OCI-LY3 (cell line): ENCODE measurements at regions not wholly inside any gene's neighbourhood (a gene's known extent, or its start where the extent isn't known, plus 50 kb on each side); places are given as distances from the start of the nearest gene placed in this dataset.

ENCODE experiments used
- H2AFZ ChIP-seq: fragments of 200-600, 300-600 bp; shearing (Covaris generic); 2 replicates; pipeline ENCODE4 v1.6.0; 2014; ENCODE audit warnings: antibody characterized with exemption, low read depth, low read length
- H3K27ac ChIP-seq: fragments of 200-600, 300-600 bp; sonication (generic); 2 replicates; pipeline ENCODE4 v1.5.1; 2014; ENCODE audit warnings: mild to moderate bottlenecking, low read length, moderate library complexity, mixed read lengths
- H3K27me3 ChIP-seq: fragments of 200-600, 300-600 bp; sonication (generic); 2 replicates; pipeline ENCODE4 v1.6.1; 2014; ENCODE audit warnings: low read depth, low read length, mixed read lengths
- H3K36me3 ChIP-seq: fragments of 200-600, 300-600 bp; sonication (generic); replicated peaks from 2 replicates; pipeline ENCODE3; 2014; ENCODE audit warnings: low read depth, low read length, mixed read lengths
- H3K4me1 ChIP-seq: fragments of 300-600, 200-600 bp; sonication (generic); 2 replicates; pipeline ENCODE4 v1.6.1; 2014; ENCODE audit warnings: low read length, mixed read lengths
- H3K4me2 ChIP-seq: fragments of 200-600, 300-600 bp; sonication (generic); 2 replicates; pipeline ENCODE4 v1.6.1; 2014; ENCODE audit warnings: low read length, mixed read lengths
- H3K4me3 ChIP-seq: fragments of 300-600, 200-600 bp; sonication (generic); 2 replicates; pipeline ENCODE4 v1.5.1; 2014; ENCODE audit warnings: antibody characterized with exemption, mild to moderate bottlenecking, low read length, moderate library complexity
- H3K79me2 ChIP-seq: fragments of 300-600, 200-600 bp; shearing (Covaris generic); 2 replicates; pipeline ENCODE4 v1.6.1; 2014; ENCODE audit warnings: mild to moderate bottlenecking, low read length, mixed read lengths
- H3K9ac ChIP-seq: fragments of 300-600, 200-600 bp; shearing (Covaris generic); 2 replicates; pipeline ENCODE4 v1.6.0; 2014; ENCODE audit warnings: mild to moderate bottlenecking, low read length, moderate library complexity
- H3K9me3 ChIP-seq: fragments of 200-600, 300-600 bp; shearing (Covaris generic); 2 replicates; pipeline ENCODE4 v1.6.1; 2014; ENCODE audit warnings: low read length, mixed read lengths; ENCODE audit not compliant: insufficient read depth
- H4K20me1 ChIP-seq: fragments of 200-600, 300-600 bp; sonication (generic); 2 replicates; pipeline ENCODE4 v1.6.1; 2016; ENCODE audit warnings: low read length, mixed read lengths; ENCODE audit not compliant: insufficient read depth
- EZH2phosphoT487 ChIP-seq: fragments of 200-600 bp; shearing (Covaris generic); IDR thresholded peaks from 2 replicates; pipeline ENCODE4 v1.6.1; 2018; ENCODE audit warnings: antibody characterized with exemption, mixed run types, low read depth
- TF ChIP-seq, protein P1 (sequence below): fragments of 200-600, 300-600 bp; sonication (generic); IDR thresholded peaks from 2 replicates; pipeline ENCODE4 v1.5.1; 2014; ENCODE audit warnings: antibody characterized with exemption, low read length, low read depth

DNA sequence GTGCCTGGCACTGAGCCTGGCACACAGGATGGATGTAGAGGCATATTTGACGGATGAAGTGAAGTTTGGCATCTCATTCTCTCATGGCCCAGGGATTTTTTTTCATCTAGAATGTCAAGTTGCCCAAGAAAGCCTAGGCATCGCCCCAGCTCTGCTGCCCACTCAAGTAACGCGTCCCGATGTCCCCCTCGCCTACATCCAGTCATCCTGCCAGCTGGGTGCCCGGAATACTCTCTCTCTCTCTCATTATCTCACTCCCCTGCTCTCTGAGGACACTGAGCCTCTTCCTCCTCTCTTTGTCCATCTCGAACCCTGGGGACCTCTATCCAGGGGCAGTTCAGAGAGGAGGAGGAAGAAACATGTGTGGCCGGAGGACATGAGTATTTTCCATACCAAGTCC lies 142.3 kb upstream of the ZC3H12A start:
- no peaks in the 10 kb centered on the region for H3K79me2 ChIP-seq
- H3K4me2 ChIP-seq = no peak overlapping the region
- H3K36me3 ChIP-seq = no peaks in the 10 kb centered on the region
- no peaks in the 10 kb centered on the region for H3K4me1 ChIP-seq
- no peak overlapping the region for H3K4me3 ChIP-seq
- no peaks in the 10 kb centered on the region; the same call in 1 of the 2 replicates for H3K27me3 ChIP-seq
- TF ChIP-seq, protein P1, sequence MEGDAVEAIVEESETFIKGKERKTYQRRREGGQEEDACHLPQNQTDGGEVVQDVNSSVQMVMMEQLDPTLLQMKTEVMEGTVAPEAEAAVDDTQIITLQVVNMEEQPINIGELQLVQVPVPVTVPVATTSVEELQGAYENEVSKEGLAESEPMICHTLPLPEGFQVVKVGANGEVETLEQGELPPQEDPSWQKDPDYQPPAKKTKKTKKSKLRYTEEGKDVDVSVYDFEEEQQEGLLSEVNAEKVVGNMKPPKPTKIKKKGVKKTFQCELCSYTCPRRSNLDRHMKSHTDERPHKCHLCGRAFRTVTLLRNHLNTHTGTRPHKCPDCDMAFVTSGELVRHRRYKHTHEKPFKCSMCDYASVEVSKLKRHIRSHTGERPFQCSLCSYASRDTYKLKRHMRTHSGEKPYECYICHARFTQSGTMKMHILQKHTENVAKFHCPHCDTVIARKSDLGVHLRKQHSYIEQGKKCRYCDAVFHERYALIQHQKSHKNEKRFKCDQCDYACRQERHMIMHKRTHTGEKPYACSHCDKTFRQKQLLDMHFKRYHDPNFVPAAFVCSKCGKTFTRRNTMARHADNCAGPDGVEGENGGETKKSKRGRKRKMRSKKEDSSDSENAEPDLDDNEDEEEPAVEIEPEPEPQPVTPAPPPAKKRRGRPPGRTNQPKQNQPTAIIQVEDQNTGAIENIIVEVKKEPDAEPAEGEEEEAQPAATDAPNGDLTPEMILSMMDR = no peak
- no peak for TF ChIP-seq EZH2phosphoT487
- no peaks in the 10 kb centered on the region for H4K20me1 ChIP-seq
- H2AFZ ChIP-seq = no peak overlapping the region
- no peak overlapping the region for H3K27ac ChIP-seq
- no peaks in the 10 kb centered on the region for H3K9me3 ChIP-seq
- H3K9ac ChIP-seq = no peak overlapping the region

DNA sequence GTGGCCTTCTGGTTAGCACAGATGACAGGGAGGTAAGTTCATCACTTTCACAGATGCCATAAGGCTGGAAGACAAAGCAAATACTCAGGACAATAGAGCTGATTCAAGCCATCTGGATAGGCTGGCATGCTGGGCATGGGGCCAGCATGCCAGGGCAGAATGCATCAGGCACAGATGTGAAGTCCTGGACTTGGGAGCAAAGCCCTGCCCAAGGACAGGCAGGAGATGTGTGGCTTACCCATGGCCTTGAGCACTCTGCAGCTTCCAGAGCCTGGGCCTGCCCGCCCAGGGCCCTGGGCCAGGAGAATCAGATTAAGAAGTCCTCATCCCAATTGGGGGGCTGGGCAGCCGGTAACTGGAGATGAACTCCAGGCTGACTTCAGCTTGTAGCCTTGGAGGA lies 135.7 kb upstream of the ZC3H12A start:
- H3K27me3 ChIP-seq = 0 out of 2 replicates have a peak, but pooled peaks cover 7% of the 10 kb centered on the region
- no peak overlapping the region for H3K9ac ChIP-seq
- H3K27ac ChIP-seq = no peak overlapping the region

DNA sequence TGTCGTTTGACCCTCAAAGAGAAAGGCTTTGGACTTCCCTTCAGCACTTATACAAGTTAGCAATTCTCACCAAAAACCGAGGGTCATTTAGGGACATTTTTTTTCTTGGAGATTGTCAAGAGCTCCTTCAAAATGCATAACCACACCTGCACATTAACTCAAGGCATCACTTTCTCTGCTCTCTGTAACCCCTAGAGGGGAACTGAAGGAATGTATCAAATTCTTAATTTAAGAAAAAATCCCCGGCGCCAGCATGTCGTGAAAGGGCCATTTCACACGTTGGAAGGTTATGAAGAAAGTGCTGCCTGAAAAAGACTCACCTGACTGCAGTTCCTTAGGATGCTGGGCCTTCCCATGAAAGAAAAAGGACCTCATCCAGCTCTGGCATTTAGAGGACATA lies 131.6 kb upstream of the ZC3H12A start:
- no peak for TF ChIP-seq EZH2phosphoT487
- TF ChIP-seq, protein P1 = peak; percentile 11; the same call in 1 of the 2 replicates
- Histone ChIP-seq H2AFZ (no peak overlapping the region), H3K4me3 (no peak overlapping the region), H3K9me3 (no peaks in the 10 kb centered on the region), H3K27ac (no peak overlapping the region), H3K9ac (no peak overlapping the region), H3K36me3 (no peaks in the 10 kb centered on the region), H3K79me2 (no peaks in the 10 kb centered on the region), H4K20me1 (no peaks in the 10 kb centered on the region), H3K4me1 (peaks cover 4% of the 10 kb centered on the region), H3K4me2 (no peak overlapping the region), H3K27me3 (0 out of 2 replicates have a peak, but pooled peaks cover 7% of the 10 kb centered on the region)

More for the DNA sequence above, 135.7 kb upstream of the ZC3H12A start:
- no peak overlapping the region for H3K4me2 ChIP-seq
- no peaks in the 10 kb centered on the region for H3K9me3 ChIP-seq
- H4K20me1 ChIP-seq = no peaks in the 10 kb centered on the region
- TF ChIP-seq, protein P1 = no peak
- TF ChIP-seq EZH2phosphoT487 = no peak
- H3K4me3 ChIP-seq = no peak overlapping the region
- H2AFZ ChIP-seq = no peak overlapping the region
- no peaks in the 10 kb centered on the region for H3K36me3 ChIP-seq
- no peaks in the 10 kb centered on the region for H3K4me1 ChIP-seq
- no peaks in the 10 kb centered on the region for H3K79me2 ChIP-seq

DNA sequence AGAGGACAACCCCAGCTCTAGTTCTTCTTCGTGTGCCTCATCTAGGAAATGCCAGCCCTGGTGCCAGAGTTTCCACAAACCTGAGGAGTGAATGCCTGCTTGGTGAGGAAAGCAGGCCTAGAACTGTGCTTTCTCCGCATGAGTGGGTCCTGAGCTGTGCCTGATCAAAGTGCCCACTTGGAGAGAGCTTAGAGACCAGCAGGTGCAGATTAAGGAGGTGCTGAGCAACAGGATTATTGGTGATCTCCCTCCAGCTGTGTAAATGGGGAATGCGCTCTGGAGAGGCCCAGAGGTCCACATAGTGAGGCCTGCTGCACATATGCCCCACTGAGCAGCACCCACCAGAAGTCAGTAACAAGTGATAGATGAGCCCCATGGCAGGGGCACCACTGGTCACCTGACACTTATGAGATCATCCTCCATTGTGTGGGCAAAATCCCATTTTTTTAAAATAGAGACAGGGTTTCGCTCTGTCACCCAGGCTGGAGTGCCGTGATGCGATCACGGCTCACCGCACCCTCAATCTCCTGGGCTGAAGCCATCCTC lies 127.2 kb upstream of the ZC3H12A start:
- no peak overlapping the region for H2AFZ ChIP-seq
- TF ChIP-seq, protein P1 = no peak
- no peak for TF ChIP-seq EZH2phosphoT487
- no peaks in the 10 kb centered on the region for H3K79me2 ChIP-seq
- H3K27ac ChIP-seq = no peak overlapping the region
- H3K9ac ChIP-seq = no peak overlapping the region
- no peak overlapping the region for H3K4me2 ChIP-seq
- H3K27me3 ChIP-seq = no peaks in the 10 kb centered on the region
- no peaks in the 10 kb centered on the region for H3K9me3 ChIP-seq
- no peaks in the 10 kb centered on the region for H4K20me1 ChIP-seq
- H3K4me1 ChIP-seq = peaks cover 4% of the 10 kb centered on the region
- no peaks in the 10 kb centered on the region for H3K36me3 ChIP-seq
- H3K4me3 ChIP-seq = no peak overlapping the region
